Calu3 (cell line): ENCODE measurements at regions not wholly inside any gene's neighbourhood (a gene's known extent, or its start where the extent isn't known, plus 50 kb on each side); places are given as distances from the start of the nearest gene placed in this dataset.

Experiments used
- BruUV-seq: library from RNA; stranded (reverse); fragments of 400-500 nt; replicated peaks from 2 replicates; lab custom pipeline; 2021; lab: Mats Ljungman, UMichigan
- CTCF ChIA-PET: fragments of 300-600 bp; sonication (Branson Sonifier 250); formaldehyde crosslinking; loops from one replicate; lab custom pipeline; 2022; ENCODE audit warnings: antibody characterized with exemption; lab: Charles Lee
- DNase-seq: peaks from one replicate; pipeline ENCODE4 v3.0.0; 2022
- H3K27ac Mint-ChIP-seq: one replicate; pipeline ENCODE4 v1.8.0; 2022; ENCODE audit warnings: mixed read lengths; ENCODE audit not compliant: unreplicated experiment
- H3K27me3 Mint-ChIP-seq: one replicate; pipeline ENCODE4 v1.8.0; 2022; ENCODE audit warnings: mixed read lengths; ENCODE audit not compliant: unreplicated experiment
- H3K36me3 Mint-ChIP-seq: one replicate; pipeline ENCODE4 v1.8.0; 2022; ENCODE audit warnings: mild to moderate bottlenecking, moderate library complexity, mixed read lengths; ENCODE audit not compliant: insufficient read depth, unreplicated experiment
- H3K4me1 Mint-ChIP-seq: one replicate; pipeline ENCODE4 v1.8.0; 2022; ENCODE audit warnings: mild to moderate bottlenecking, low read depth, mixed read lengths; ENCODE audit not compliant: unreplicated experiment
- H3K4me3 Mint-ChIP-seq: one replicate; pipeline ENCODE4 v1.8.0; 2022; ENCODE audit warnings: mild to moderate bottlenecking, low read depth, moderate library complexity, mixed read lengths; ENCODE audit not compliant: unreplicated experiment
- H3K9me3 Mint-ChIP-seq: one replicate; pipeline ENCODE4 v1.8.0; 2022; ENCODE audit warnings: low read depth, mixed read lengths; ENCODE audit not compliant: unreplicated experiment
- intact Hi-C: fragments of 100-400 bp; cut with micrococcal nuclease; formaldehyde crosslinking; loops from one replicate; pipeline ENCODE4 v1.10.0; 2022; ENCODE audit not compliant: unreplicated experiment
- TF ChIP-seq, protein P1 (sequence below): fragments of 200-600 bp; IDR thresholded peaks from one replicate; pipeline ENCODE4 v1.8.0; 2022; ENCODE audit warnings: antibody characterized with exemption; ENCODE audit not compliant: unreplicated experiment

DNA sequence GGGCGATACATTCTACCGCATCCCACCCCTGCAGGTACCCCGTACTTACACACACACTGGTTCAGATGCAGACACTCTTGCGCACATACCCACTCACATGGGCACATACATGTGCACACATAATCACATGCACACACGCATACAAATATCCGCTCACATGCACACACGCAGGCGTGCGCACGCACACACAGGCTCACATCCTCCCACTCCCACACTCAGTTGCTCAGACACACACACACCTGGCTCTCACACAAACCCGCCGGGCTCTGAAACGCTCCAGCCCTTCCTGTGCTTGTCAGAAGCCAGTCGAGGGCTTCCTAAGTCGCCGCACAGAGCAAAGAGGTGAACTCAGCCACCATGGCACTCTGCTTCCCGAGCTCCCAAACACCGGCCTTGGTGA, 164.5 kb downstream of the CRYBB2 start:
- CTCF ChIA-PET: no interaction called here
- Mint-ChIP-seq H3K27me3 (no peaks in the 10 kb centered on the region), H3K4me1 (peaks cover 2% of the 10 kb centered on the region), H3K4me3 (no peak overlapping the region), H3K9me3 (no peaks in the 10 kb centered on the region), H3K36me3 (no peaks in the 10 kb centered on the region), H3K27ac (no peak overlapping the region)
- TF ChIP-seq, protein P1, sequence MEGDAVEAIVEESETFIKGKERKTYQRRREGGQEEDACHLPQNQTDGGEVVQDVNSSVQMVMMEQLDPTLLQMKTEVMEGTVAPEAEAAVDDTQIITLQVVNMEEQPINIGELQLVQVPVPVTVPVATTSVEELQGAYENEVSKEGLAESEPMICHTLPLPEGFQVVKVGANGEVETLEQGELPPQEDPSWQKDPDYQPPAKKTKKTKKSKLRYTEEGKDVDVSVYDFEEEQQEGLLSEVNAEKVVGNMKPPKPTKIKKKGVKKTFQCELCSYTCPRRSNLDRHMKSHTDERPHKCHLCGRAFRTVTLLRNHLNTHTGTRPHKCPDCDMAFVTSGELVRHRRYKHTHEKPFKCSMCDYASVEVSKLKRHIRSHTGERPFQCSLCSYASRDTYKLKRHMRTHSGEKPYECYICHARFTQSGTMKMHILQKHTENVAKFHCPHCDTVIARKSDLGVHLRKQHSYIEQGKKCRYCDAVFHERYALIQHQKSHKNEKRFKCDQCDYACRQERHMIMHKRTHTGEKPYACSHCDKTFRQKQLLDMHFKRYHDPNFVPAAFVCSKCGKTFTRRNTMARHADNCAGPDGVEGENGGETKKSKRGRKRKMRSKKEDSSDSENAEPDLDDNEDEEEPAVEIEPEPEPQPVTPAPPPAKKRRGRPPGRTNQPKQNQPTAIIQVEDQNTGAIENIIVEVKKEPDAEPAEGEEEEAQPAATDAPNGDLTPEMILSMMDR: no peak
- intact Hi-C loops: no loop called here
- BruUV-seq: no TSS peak
- DNase-seq: no peak

DNA sequence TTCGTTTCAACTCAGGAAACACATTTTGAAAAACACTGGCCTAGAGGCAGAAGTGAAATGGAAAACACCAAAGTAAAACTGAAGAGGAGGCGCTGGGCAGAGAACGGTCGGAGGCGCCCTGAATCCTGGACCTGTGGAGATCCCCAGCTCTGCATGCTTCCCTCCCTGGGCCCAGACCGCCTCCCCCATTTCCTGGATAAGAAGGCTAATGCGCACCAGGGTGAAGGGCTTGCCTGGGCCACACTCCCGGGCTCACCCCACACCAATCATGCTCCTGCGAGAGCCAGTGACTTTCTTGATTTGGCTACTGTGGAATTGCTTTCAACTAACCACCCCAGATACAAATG, 167.1 kb downstream of the CRYBB2 start:
- TF ChIP-seq, protein P1: no peak
- CTCF ChIA-PET: interaction anchor here (1.3 kb wide), 1 partner anchor 9 kb away, joined by 3 read pairs; no protein-coding TSS in a partner anchor
- peaks cover 12% of the 10 kb centered on the region for H3K4me1 Mint-ChIP-seq
- no peaks in the 10 kb centered on the region for H3K9me3 Mint-ChIP-seq
- no peak overlapping the region for H3K27ac Mint-ChIP-seq
- no TSS peak for BruUV-seq
- H3K36me3 Mint-ChIP-seq: no peaks in the 10 kb centered on the region
- intact Hi-C loops: no loop called here
- no peak for DNase-seq
- H3K27me3 Mint-ChIP-seq: no peaks in the 10 kb centered on the region
- H3K4me3 Mint-ChIP-seq: no peak overlapping the region

DNA sequence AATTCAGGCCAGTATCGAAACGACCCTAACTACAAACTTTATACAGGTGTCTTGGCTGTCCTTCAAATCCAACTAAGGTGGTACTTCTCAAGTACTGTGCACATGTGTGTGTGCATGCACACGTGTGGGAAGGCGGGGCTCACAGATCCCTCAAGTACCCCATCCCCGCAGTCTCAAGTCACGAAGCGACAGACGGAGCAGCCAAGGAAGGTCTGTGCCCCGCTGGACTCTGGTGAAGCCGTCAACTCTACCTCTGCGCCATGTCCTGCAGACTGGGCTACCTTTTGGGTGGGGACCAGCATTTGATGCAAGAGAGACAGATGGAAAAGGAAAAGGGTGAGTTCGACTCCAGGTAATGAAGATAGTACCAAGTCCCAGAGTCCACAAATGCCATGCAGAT, 169.0 kb downstream of the CRYBB2 start:
- BruUV-seq: no TSS peak
- Mint-ChIP-seq H3K9me3 (no peaks in the 10 kb centered on the region), H3K4me3 (no peak overlapping the region), H3K36me3 (no peaks in the 10 kb centered on the region), H3K27ac (no peak overlapping the region), H3K27me3 (no peaks in the 10 kb centered on the region), H3K4me1 (peaks cover 12% of the 10 kb centered on the region)
- CTCF ChIA-PET: interaction anchor here (0.7 to 0.8 kb wide), 2 partner anchors 14 to 504 kb away, joined by 3 read pairs; no protein-coding TSS in a partner anchor
- DNase-seq: no peak
- intact Hi-C loops: no loop called here
- TF ChIP-seq, protein P1: no peak

DNA sequence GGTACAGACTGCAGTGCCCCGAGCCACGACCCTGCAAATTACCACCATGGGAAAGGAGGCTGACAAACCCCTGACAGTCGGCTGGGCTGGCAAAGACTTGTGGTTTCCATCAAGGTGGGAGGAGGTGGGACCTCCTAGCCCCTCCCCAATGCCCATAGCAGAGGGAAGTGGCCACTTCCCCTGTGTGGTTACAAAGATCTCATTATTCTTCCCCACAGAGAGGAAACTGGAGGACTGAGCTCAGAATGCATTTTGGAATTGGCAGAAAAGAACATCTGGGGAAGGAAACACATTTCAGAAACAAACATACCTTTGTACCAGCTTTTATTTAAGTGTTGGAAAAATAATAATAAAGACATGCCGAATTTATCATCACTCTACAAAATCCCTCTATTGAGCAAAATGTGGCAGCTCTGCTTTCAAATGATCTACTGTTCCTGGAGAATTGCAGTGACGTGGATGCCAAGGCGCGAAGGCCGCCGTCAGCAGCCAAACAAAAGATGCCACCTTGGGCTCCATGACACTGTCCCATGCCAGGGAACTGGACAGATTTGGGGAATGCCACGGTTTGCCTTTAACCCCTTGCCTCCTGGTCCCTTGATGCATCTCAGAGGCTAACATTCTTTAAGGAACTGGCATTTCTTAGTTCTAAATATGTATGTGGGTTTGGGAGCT, 169.6 kb downstream of the CRYBB2 start:
- Mint-ChIP-seq H3K9me3 (no peaks in the 10 kb centered on the region), H3K27me3 (no peaks in the 10 kb centered on the region), H3K4me1 (peaks cover 12% of the 10 kb centered on the region), H3K27ac (no peak overlapping the region), H3K36me3 (no peaks in the 10 kb centered on the region), H3K4me3 (no peak overlapping the region)
- CTCF ChIA-PET: interaction anchor here (0.8 to 1.3 kb wide), 3 partner anchors 12 to 38 kb away, joined by 3 to 4 read pairs (median 3); no protein-coding TSS in a partner anchor
- intact Hi-C loops: no loop called here
- no TSS peak for BruUV-seq
- TF ChIP-seq, protein P1: no peak
- no peak for DNase-seq
